Liver (tissue), 8 donors: ENCODE measurements at regions not wholly inside any gene's neighbourhood (a gene's known extent, or its start where the extent isn't known, plus 50 kb on each side); places are given as distances from the start of the nearest gene placed in this dataset.

Experiments
- DNase-seq: peaks from one replicate; pipeline ENCODE4 v3.0.0-alpha.2; 2017; ENCODE audit warnings: low spot score
- H3K27ac ChIP-seq, 2 donors: one replicate each; pipeline ENCODE4 v1.7.0; 2013; ENCODE audit warnings: inconsistent platforms in 2 of 2, low read length in 2 of 2, control low read depth in 1 of 2, low read depth in 1 of 2, mild to moderate bottlenecking in 1 of 2
- H3K27me3 ChIP-seq, 4 donors: one replicate each; pipeline versions ENCODE4 v1.6.1 to v1.7.0; 2013; ENCODE audit warnings: low read length in 3 of 4, inconsistent platforms in 1 of 4, mild to moderate bottlenecking in 1 of 4, moderate library complexity in 1 of 4; ENCODE audit not compliant: control insufficient read depth in 4 of 4, insufficient read depth in 4 of 4
- H3K36me3 ChIP-seq, 4 donors: one replicate each; pipeline versions ENCODE4 v1.6.1 to v1.7.0; 2013; ENCODE audit warnings: low read length in 3 of 4, mild to moderate bottlenecking in 3 of 4, low read depth in 1 of 4, moderate library complexity in 1 of 4; ENCODE audit not compliant: control insufficient read depth in 4 of 4, insufficient read depth in 3 of 4
- H3K4me1 ChIP-seq, 4 donors: one replicate each; pipeline versions ENCODE4 v1.6.1 to v1.7.0; 2013; ENCODE audit warnings: low read length in 3 of 4, mild to moderate bottlenecking in 3 of 4, moderate library complexity in 1 of 4; ENCODE audit not compliant: control insufficient read depth in 4 of 4, insufficient read depth in 4 of 4
- H3K4me3 ChIP-seq, 3 donors: one replicate each; pipeline versions ENCODE4 v1.6.1 to v1.7.0; 2013; ENCODE audit warnings: low read length in 3 of 3, control low read depth in 1 of 3, low read depth in 1 of 3, mild to moderate bottlenecking in 1 of 3
- H3K9ac ChIP-seq, 2 donors: one replicate each; pipeline ENCODE4 v1.7.0; 2013; ENCODE audit warnings: low read length in 2 of 2, mild to moderate bottlenecking in 2 of 2, moderate library complexity in 2 of 2, control low read depth in 1 of 2, low read depth in 1 of 2
- H3K9me3 ChIP-seq, 4 donors: one replicate each; pipeline versions ENCODE4 v1.6.1 to v1.7.0; 2013; ENCODE audit warnings: low read length in 3 of 4; ENCODE audit not compliant: control insufficient read depth in 4 of 4
- ATF3 ChIP-seq: IDR thresholded peaks from 2 replicates; pipeline ENCODE4 v1.6.1; 2016; ENCODE audit warnings: antibody characterized with exemption
- CTCF ChIP-seq: fragments of 150-350 bp; IDR thresholded peaks from 2 replicates; pipeline ENCODE4 v1.5.1; 2017; ENCODE audit warnings: improper control_type of control experiment, low read depth, low read length; ENCODE audit not compliant: missing input control
- EGR1 ChIP-seq, 2 donors: IDR thresholded peaks; 2 replicates each; pipeline ENCODE4 v1.6.1; 2016 to 2018; ENCODE audit warnings: antibody characterized with exemption in 2 of 2, low read depth in 2 of 2
- FOXA1 ChIP-seq: IDR thresholded peaks from 2 replicates; pipeline ENCODE4 v1.6.1; 2016; ENCODE audit warnings: antibody characterized with exemption
- FOXA2 ChIP-seq: IDR thresholded peaks from 2 replicates; pipeline ENCODE4 v1.6.1; 2016; ENCODE audit warnings: antibody characterized with exemption
- HNF4A ChIP-seq, 2 donors: conservative IDR thresholded peaks; 2 replicates each; pipeline ENCODE4 v1.6.1; 2016; ENCODE audit warnings: antibody characterized with exemption in 2 of 2, mild to moderate bottlenecking in 2 of 2
- JUND ChIP-seq, 2 donors: IDR thresholded peaks; 2 replicates each; pipeline ENCODE4 v1.6.1; 2016; ENCODE audit warnings: antibody characterized with exemption in 2 of 2
- MAX ChIP-seq: IDR thresholded peaks from 2 replicates; pipeline ENCODE4 v1.6.1; 2016; ENCODE audit warnings: antibody characterized with exemption
- NR2F2 ChIP-seq: IDR thresholded peaks from 2 replicates; pipeline ENCODE4 v1.6.1; 2016; ENCODE audit warnings: antibody characterized with exemption
- RAD21 ChIP-seq, 2 donors: IDR thresholded peaks; 2 replicates each; pipeline ENCODE4 v1.6.1; 2016; ENCODE audit warnings: antibody characterized with exemption in 2 of 2, mild to moderate bottlenecking in 2 of 2
- REST ChIP-seq: IDR thresholded peaks from 2 replicates; pipeline ENCODE4 v1.6.1; 2016; ENCODE audit warnings: antibody characterized with exemption, mild to moderate bottlenecking
- SP1 ChIP-seq: IDR thresholded peaks from 2 replicates; pipeline ENCODE4 v1.6.1; 2018; ENCODE audit warnings: antibody characterized with exemption, mild to moderate bottlenecking
- TAF1 ChIP-seq: conservative IDR thresholded peaks from 2 replicates; pipeline ENCODE4 v1.6.1; 2016; ENCODE audit warnings: antibody characterized with exemption, mild to moderate bottlenecking
- YY1 ChIP-seq: IDR thresholded peaks from 2 replicates; pipeline ENCODE4 v1.6.1; 2016; ENCODE audit warnings: antibody characterized with exemption, mild to moderate bottlenecking
- WGBS: extraction: QIAGEN DNeasy Blood & Tissue Kit; methylation state at CpG from one replicate; pipeline ENCODE4 v1.1.7; 2013; 5-methylcytosine and 5-hydroxymethylcytosine counted together
- donor health status: healthy.
- donor health status: healthy.
- donor health status: healthy.
- donor health status: healthy.
- donor health status: healthy.

GRCh38 chr9:20197976-20198685, 409.3 kb upstream of the SLC24A2 start (continued):
- TF ChIP-seq MAX (no peak), HNF4A (conservative IDR thresholded peaks at IDR 0.05) (no peak), JUND (IDR thresholded peaks at IDR 0.05) (no peak), SP1 (no peak)

- no peaks in the 10 kb centered on the region for H3K4me1 ChIP-seq
- H3K9ac ChIP-seq, result no peak overlapping the region
- no peak overlapping the region for H3K27ac ChIP-seq
- peaks cover 0 to 3% (median 0%) of the 10 kb centered on the region in 4 donors for H3K27me3 ChIP-seq
- DNase-seq, result no peak
- H3K9me3 ChIP-seq, result peaks cover 0 to 5% (median 1%) of the 10 kb centered on the region in 4 donors
- no peak overlapping the region for H3K4me3 ChIP-seq
- WGBS, result 72% methylated on average over 4 of the region's 4 CpGs
- no peak for TF ChIP-seq REST
- no peak for TF ChIP-seq RAD21 (IDR thresholded peaks at IDR 0.05)
- TF ChIP-seq EGR1 (IDR thresholded peaks at IDR 0.05; ENCODE audit: low read depth in 2 of 2), result no peak
- TF ChIP-seq FOXA1, result no peak
- no peak for TF ChIP-seq MAX
- TF ChIP-seq ATF3, result no peak
- TF ChIP-seq NR2F2, result no peak
- no peak for TF ChIP-seq HNF4A (conservative IDR thresholded peaks at IDR 0.05)
- TF ChIP-seq CTCF, result no peak
- TF ChIP-seq TAF1, result no peak
- TF ChIP-seq FOXA2, result no peak
- TF ChIP-seq YY1, result no peak
- no peaks in the 10 kb centered on the region for H3K36me3 ChIP-seq
Observed at GRCh38 chr9:20191228-20191840, 402.5 kb upstream of the SLC24A2 start.

GRCh38 chr9:20189871-20190270, 401.0 kb upstream of the SLC24A2 start:
- no peak overlapping the region for H3K4me3 ChIP-seq
- H3K36me3 ChIP-seq, result no peaks in the 10 kb centered on the region
- no peak overlapping the region for H3K9ac ChIP-seq
- no peaks in the 10 kb centered on the region for H3K9me3 ChIP-seq
- H3K27me3 ChIP-seq, result peaks cover 0 to 3% (median 0%) of the 10 kb centered on the region in 4 donors
- 25% methylated on average over 4 of the region's 4 CpGs for WGBS
- DNase-seq, result no peak
- TF ChIP-seq HNF4A (conservative IDR thresholded peaks at IDR 0.05) (no peak), EGR1 (IDR thresholded peaks at IDR 0.05; ENCODE audit: low read depth in 2 of 2) (no peak), RAD21 (IDR thresholded peaks at IDR 0.05) (no peak), JUND (IDR thresholded peaks at IDR 0.05) (no peak), SP1 (no peak), CTCF (no peak), TAF1 (no peak)
- no peaks in the 10 kb centered on the region for H3K4me1 ChIP-seq
- no peak overlapping the region for H3K27ac ChIP-seq
